Ishikawa (cell line): ENCODE measurements at regions not wholly inside any gene's neighbourhood (a gene's known extent, or its start where the extent isn't known, plus 50 kb on each side); places are given as distances from the start of the nearest gene placed in this dataset.

Experiments used
- CEBPB ChIP-seq: IDR thresholded peaks from 2 replicates; pipeline ENCODE4 v1.6.1; 2012
- CREB1 ChIP-seq: IDR thresholded peaks from 2 replicates; pipeline ENCODE4 v1.6.1; 2012; ENCODE audit warnings: low read depth
- EP300 ChIP-seq: IDR thresholded peaks from 2 replicates; pipeline ENCODE4 v1.6.1; 2012; ENCODE audit warnings: borderline replicate concordance
- FOXM1 ChIP-seq: IDR thresholded peaks from 2 replicates; pipeline ENCODE4 v1.6.1; 2012; ENCODE audit warnings: low read depth, borderline replicate concordance
- MAX ChIP-seq: IDR thresholded peaks from 2 replicates; pipeline ENCODE4 v1.6.1; 2012
- NFIC ChIP-seq: IDR thresholded peaks from 2 replicates; pipeline ENCODE4 v1.6.1; 2012
- RAD21 ChIP-seq: IDR thresholded peaks from 2 replicates; pipeline ENCODE4 v1.6.1; 2012; ENCODE audit warnings: low read depth
- REST ChIP-seq: IDR thresholded peaks from 2 replicates; pipeline ENCODE4 v1.6.1; 2012; ENCODE audit warnings: low read depth, mild to moderate bottlenecking
- TAF1 ChIP-seq: IDR thresholded peaks from 2 replicates; pipeline ENCODE4 v1.6.1; 2012; ENCODE audit warnings: low read depth, mild to moderate bottlenecking
- TCF12 ChIP-seq: IDR thresholded peaks from 2 replicates; pipeline ENCODE4 v1.6.1; 2012; ENCODE audit warnings: low read depth
- TEAD4 ChIP-seq: IDR thresholded peaks from 2 replicates; pipeline ENCODE4 v1.6.1; 2012
- USF1 ChIP-seq: IDR thresholded peaks from 2 replicates; pipeline ENCODE4 v1.6.1; 2012
- YY1 ChIP-seq: IDR thresholded peaks from 2 replicates; pipeline ENCODE4 v1.6.1; 2012; ENCODE audit warnings: low read depth
- ZBTB7A ChIP-seq: IDR thresholded peaks from 2 replicates; pipeline ENCODE4 v1.6.1; 2012; ENCODE audit warnings: low read depth

GRCh38 chr9:19941874-19942273 lies 153.0 kb upstream of the SLC24A2 start:
- TF ChIP-seq TAF1 (no peak), ZBTB7A (no peak), RAD21 (no peak), REST (no peak), MAX (no peak), EP300 (no peak), TCF12 (no peak), YY1 (no peak), CEBPB (no peak), CREB1 (no peak), FOXM1 (no peak), USF1 (no peak), NFIC (no peak), TEAD4 (no peak)
